Erythroblast (primary cell): ENCODE measurements at regions not wholly inside any gene's neighbourhood (a gene's known extent, or its start where the extent isn't known, plus 50 kb on each side); places are given as distances from the start of the nearest gene placed in this dataset.

Experiments
- GATA1 ChIP-seq: IDR thresholded peaks from 2 replicates; pipeline ENCODE4 v1.6.1; 2011; ENCODE audit warnings: low read depth, mild to moderate bottlenecking, control low read depth, low read length, moderate library complexity
- POLR2A ChIP-seq: IDR thresholded peaks from 2 replicates; pipeline ENCODE4 v1.6.1; 2011; ENCODE audit warnings: mild to moderate bottlenecking, low read length

GRCh38 chr14:48490756-48491155, 815.4 kb upstream of the MDGA2 start:
- no peak for TF ChIP-seq POLR2A
- no peak for TF ChIP-seq GATA1
